Fibroblast of lung (primary cell): ENCODE measurements at regions not wholly inside any gene's neighbourhood (a gene's known extent, or its start where the extent isn't known, plus 50 kb on each side); places are given as distances from the start of the nearest gene placed in this dataset.

Experiments
- CTCF ChIP-seq, 2 donors: IDR thresholded peaks in 1 of 2; conservative IDR thresholded peaks in 1 of 2; 1 replicate in 1 of 2; 2 replicates in 1 of 2; pipeline ENCODE4 v1.5.1; 2011 to 2012; ENCODE audit warnings: low read length in 2 of 2, control low read depth in 1 of 2, inconsistent platforms in 1 of 2, low read depth in 1 of 2, mild to moderate bottlenecking in 1 of 2
- EZH2 ChIP-seq: IDR thresholded peaks from 2 replicates; pipeline ENCODE4 v1.5.1; 2012; ENCODE audit warnings: low read length, control low read depth, mild to moderate bottlenecking; ENCODE audit errors: missing control alignments

GRCh38 chr1:22359427-22359826, 92.2 kb upstream of the ZBTB40 start:
- TF ChIP-seq CTCF (conservative IDR thresholded peaks at IDR 0.05 in 1 of 2, IDR thresholded peaks at IDR 0.05 in 1 of 2; ENCODE audit: low read depth in 1 of 2, low read length in 2 of 2) (no peak), EZH2 (no peak)
